ENCODE measurements at regions not wholly inside any gene's neighbourhood (a gene's known extent, or its start where the extent isn't known, plus 50 kb on each side); places are given as distances from the start of the nearest gene placed in this dataset.

DNA sequence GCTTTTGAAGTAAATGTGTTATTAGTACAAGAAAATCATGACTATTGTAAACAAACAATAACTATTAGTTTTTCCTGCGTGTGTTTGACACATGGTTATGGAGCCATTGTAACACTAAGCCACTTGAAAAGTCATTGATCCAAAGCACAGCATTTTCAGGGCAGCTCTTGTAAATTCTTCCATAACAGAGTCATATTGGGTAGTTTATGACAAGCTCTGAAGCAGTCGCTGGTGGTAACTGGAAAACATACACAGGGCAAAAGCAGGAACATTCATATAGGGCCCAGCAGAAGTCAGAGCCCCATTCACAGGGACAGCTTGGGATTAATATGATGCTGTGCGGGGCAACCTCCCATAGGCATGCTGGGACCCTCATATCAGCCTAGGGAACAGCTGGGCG, 483.2 kb upstream of the PTBP2 start:
- H3K4me3 ChIP-seq (replicated peaks in 1 of 3; ENCODE audit: insufficient read depth in 1 of 3, low read depth in 2 of 3, low read length in 3 of 3), result no peak overlapping the region
- 3% methylated on average over 4 of the region's 4 CpGs for WGBS (ENCODE audit: low lambda C conversion rate)
- no peaks in the 10 kb centered on the region for H3K9me3 ChIP-seq (ENCODE audit: low read length)
- ATAC-seq, result no peak
- no peaks in the 10 kb centered on the region for H4K20me1 ChIP-seq (ENCODE audit: insufficient read depth, low read length)
- no peak for FAIRE-seq
- no peak overlapping the region for H3K9ac ChIP-seq (ENCODE audit: insufficient read depth, low read depth, low read length)
- no peak for TF ChIP-seq ATF5 (CRISPR knock-in tag; IDR thresholded peaks at IDR 0.05; ENCODE audit: low read depth)
- DNase-seq (ENCODE audit: low spot score), result no peak
- ChIA-PET CTCF (ENCODE audit: low intra/inter-chr PET ratio, low total read pairs) (no interaction called here), POLR2A (no interaction called here)
- no peak overlapping the region for H2AFZ ChIP-seq (ENCODE audit: low read length)
- no peaks in the 10 kb centered on the region for H3K79me2 ChIP-seq (ENCODE audit: insufficient read depth, low read length)
- no TSS peak for BruUV-seq (replicated peaks)
- H3K4me1 ChIP-seq (ENCODE audit: insufficient read depth, low read length), result no peaks in the 10 kb centered on the region
- in situ Hi-C loops (cut with HindIII; ENCODE audit: extremely low pct_ligation_motif_present, low pct_unique_long_range_greater_than_20kb) (loop anchor here (5.0 kb wide), 1 partner anchor 604 kb away; no protein-coding TSS in a partner anchor), intact Hi-C loops (cut with micrococcal nuclease; ENCODE audit: unreplicated experiment) (no loop called here)
- H3K27me3 ChIP-seq (ENCODE audit: control insufficient read depth in 1 of 2, insufficient read depth in 2 of 2, low read length in 2 of 2), result no peaks in the 10 kb centered on the region
- H3K36me3 ChIP-seq (replicated peaks in 1 of 2; ENCODE audit: control insufficient read depth in 1 of 2, insufficient read depth in 2 of 2, low read length in 2 of 2), result no peaks in the 10 kb centered on the region
- no peak overlapping the region for H3K27ac ChIP-seq (ENCODE audit: extremely low read length, insufficient read depth, low read length)
- H3K4me2 ChIP-seq (ENCODE audit: low read depth, low read length), result no peak overlapping the region

DNA sequence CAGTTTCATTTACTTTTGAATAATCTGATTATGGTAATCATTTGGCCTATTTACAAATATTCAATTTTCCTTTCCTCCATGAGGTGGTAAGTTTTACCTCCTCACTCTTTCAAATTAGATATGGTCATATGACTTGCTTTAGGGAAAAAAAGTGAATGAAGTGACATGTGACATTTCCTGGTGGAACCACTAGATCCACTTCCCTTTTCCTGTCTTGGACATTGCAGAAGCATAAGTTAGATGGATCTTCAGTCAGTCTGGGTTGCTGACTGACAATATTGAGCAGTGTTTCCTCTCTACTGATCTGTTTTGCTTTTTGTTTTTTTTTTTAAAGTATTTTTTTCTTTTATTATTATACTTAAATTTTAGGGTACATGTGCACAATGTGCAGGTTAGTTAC, 481.1 kb upstream of the PTBP2 start:
- in situ Hi-C loops (cut with HindIII; ENCODE audit: extremely low pct_ligation_motif_present, low pct_unique_long_range_greater_than_20kb), result no loop called here
- Histone ChIP-seq H3K4me2 (ENCODE audit: low read depth, low read length) (no peak overlapping the region), H3K36me3 (replicated peaks in 1 of 2; ENCODE audit: control insufficient read depth in 1 of 2, insufficient read depth in 2 of 2, low read length in 2 of 2) (no peaks in the 10 kb centered on the region), H3K27me3 (ENCODE audit: control insufficient read depth in 1 of 2, insufficient read depth in 2 of 2, low read length in 2 of 2) (no peaks in the 10 kb centered on the region), H3K4me3 (replicated peaks in 1 of 3; ENCODE audit: insufficient read depth in 1 of 3, low read depth in 2 of 3, low read length in 3 of 3) (no peak overlapping the region), H3K4me1 (ENCODE audit: insufficient read depth, low read length) (no peaks in the 10 kb centered on the region), H2AFZ (ENCODE audit: low read length) (no peak overlapping the region), H3K9ac (ENCODE audit: insufficient read depth, low read depth, low read length) (no peak overlapping the region), H4K20me1 (ENCODE audit: insufficient read depth, low read length) (no peaks in the 10 kb centered on the region), H3K9me3 (ENCODE audit: low read length) (no peaks in the 10 kb centered on the region), H3K27ac (ENCODE audit: extremely low read length, insufficient read depth, low read length) (no peak overlapping the region), H3K79me2 (ENCODE audit: insufficient read depth, low read length) (no peaks in the 10 kb centered on the region)
- DNase-seq (ENCODE audit: low spot score) (no peak), FAIRE-seq (no peak), ATAC-seq (no peak)
- intact Hi-C loops (cut with micrococcal nuclease; ENCODE audit: unreplicated experiment), result no loop called here
- POLR2A ChIA-PET, result no interaction called here
- CTCF ChIA-PET (ENCODE audit: low intra/inter-chr PET ratio, low total read pairs), result no interaction called here
- no TSS peak for BruUV-seq (replicated peaks)
- TF ChIP-seq ARID5B (CRISPR knock-in tag; IDR thresholded peaks at IDR 0.05) (no peak), ZNF138 (CRISPR knock-in tag; IDR thresholded peaks at IDR 0.05; ENCODE audit: low read depth) (no peak), ZNF331 (CRISPR knock-in tag; IDR thresholded peaks at IDR 0.05) (no peak), TBX2 (CRISPR knock-in tag; IDR thresholded peaks at IDR 0.05; ENCODE audit: borderline replicate concordance) (no peak), SNRNP70 (IDR thresholded peaks at IDR 0.05; ENCODE audit: low read depth, low read length) (no peak), NCOA2 (CRISPR knock-in tag; IDR thresholded peaks at IDR 0.05) (no peak)
- TF ChIP-seq, protein P1, sequence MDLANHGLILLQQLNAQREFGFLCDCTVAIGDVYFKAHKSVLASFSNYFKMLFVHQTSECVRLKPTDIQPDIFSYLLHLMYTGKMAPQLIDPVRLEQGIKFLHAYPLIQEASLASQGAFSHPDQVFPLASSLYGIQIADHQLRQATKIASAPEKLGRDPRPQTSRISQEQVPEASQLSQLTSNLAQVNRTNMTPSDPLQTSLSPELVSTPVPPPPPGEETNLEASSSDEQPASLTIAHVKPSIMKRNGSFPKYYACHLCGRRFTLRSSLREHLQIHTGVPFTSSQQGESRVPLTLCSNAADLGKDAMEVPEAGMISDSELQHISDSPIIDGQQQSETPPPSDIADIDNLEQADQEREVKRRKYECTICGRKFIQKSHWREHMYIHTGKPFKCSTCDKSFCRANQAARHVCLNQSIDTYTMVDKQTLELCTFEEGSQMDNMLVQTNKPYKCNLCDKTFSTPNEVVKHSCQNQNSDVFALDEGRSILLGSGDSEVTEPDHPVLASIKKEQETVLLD (CRISPR knock-in tag; IDR thresholded peaks at IDR 0.05; ENCODE audit: low read depth), result no peak
